ENCODE measurements at regions not wholly inside any gene's neighbourhood (a gene's known extent, or its start where the extent isn't known, plus 50 kb on each side); places are given as distances from the start of the nearest gene placed in this dataset.

GRCh38 chr7:35334506-35334905 is 80.6 kb upstream of the TBX20 start:
- H3K9ac ChIP-seq (ENCODE audit: low read depth in 1 of 3, low read length in 3 of 3), result no peak overlapping the region
- no peaks in the 10 kb centered on the region for H3K9me3 ChIP-seq (ENCODE audit: control insufficient read depth in 3 of 3, low read length in 3 of 3)
- H3K27ac ChIP-seq (ENCODE audit: low read depth, low read length), result no peak overlapping the region
- no peak overlapping the region for H3K4me3 ChIP-seq (ENCODE audit: low read length in 3 of 3)
- no peaks in the 10 kb centered on the region for H3K4me1 ChIP-seq (ENCODE audit: control insufficient read depth in 3 of 3, insufficient read depth in 3 of 3, low read length in 3 of 3)
- H3K27me3 ChIP-seq (ENCODE audit: control insufficient read depth in 3 of 3, insufficient read depth in 3 of 3, low read length in 3 of 3), result no peaks in the 10 kb centered on the region
- no peaks in the 10 kb centered on the region for H3K36me3 ChIP-seq (ENCODE audit: control insufficient read depth in 3 of 3, insufficient read depth in 3 of 3, low read length in 3 of 3)

GRCh38 chr7:35333265-35333664 is 79.4 kb upstream of the TBX20 start:
- Histone ChIP-seq H3K27me3 (ENCODE audit: control insufficient read depth in 3 of 3, insufficient read depth in 3 of 3, low read length in 3 of 3) (no peaks in the 10 kb centered on the region), H3K36me3 (ENCODE audit: control insufficient read depth in 3 of 3, insufficient read depth in 3 of 3, low read length in 3 of 3) (no peaks in the 10 kb centered on the region), H3K9me3 (ENCODE audit: control insufficient read depth in 3 of 3, low read length in 3 of 3) (no peaks in the 10 kb centered on the region), H3K27ac (ENCODE audit: low read depth, low read length) (no peak overlapping the region), H3K4me3 (ENCODE audit: low read length in 3 of 3) (no peak overlapping the region), H3K9ac (ENCODE audit: low read depth in 1 of 3, low read length in 3 of 3) (no peak overlapping the region), H3K4me1 (ENCODE audit: control insufficient read depth in 3 of 3, insufficient read depth in 3 of 3, low read length in 3 of 3) (no peaks in the 10 kb centered on the region)

- H3K4me1 ChIP-seq (ENCODE audit: control insufficient read depth in 3 of 3, insufficient read depth in 3 of 3, low read length in 3 of 3), result no peaks in the 10 kb centered on the region
- no peak overlapping the region for H3K27ac ChIP-seq (ENCODE audit: low read depth, low read length)
These were observed 78.1 kb upstream of the TBX20 start for GRCh38 chr7:35331730-35332678.

GRCh38 chr7:35329026-35329425 is 75.1 kb upstream of the TBX20 start:
- H3K9me3 ChIP-seq (ENCODE audit: control insufficient read depth in 3 of 3, low read length in 3 of 3), result no peaks in the 10 kb centered on the region
- no peaks in the 10 kb centered on the region for H3K27me3 ChIP-seq (ENCODE audit: control insufficient read depth in 3 of 3, insufficient read depth in 3 of 3, low read length in 3 of 3)
- H3K36me3 ChIP-seq (ENCODE audit: control insufficient read depth in 3 of 3, insufficient read depth in 3 of 3, low read length in 3 of 3), result no peaks in the 10 kb centered on the region
- no peak overlapping the region for H3K27ac ChIP-seq (ENCODE audit: low read depth, low read length)
- no peaks in the 10 kb centered on the region for H3K4me1 ChIP-seq (ENCODE audit: control insufficient read depth in 3 of 3, insufficient read depth in 3 of 3, low read length in 3 of 3)
- no peak overlapping the region for H3K9ac ChIP-seq (ENCODE audit: low read depth in 1 of 3, low read length in 3 of 3)
- H3K4me3 ChIP-seq (ENCODE audit: low read length in 3 of 3), result no peak overlapping the region

More at GRCh38 chr7:35331730-35332678, 78.1 kb upstream of the TBX20 start:
- Histone ChIP-seq H3K9me3 (ENCODE audit: control insufficient read depth in 3 of 3, low read length in 3 of 3) (no peaks in the 10 kb centered on the region), H3K27me3 (ENCODE audit: control insufficient read depth in 3 of 3, insufficient read depth in 3 of 3, low read length in 3 of 3) (no peaks in the 10 kb centered on the region), H3K9ac (ENCODE audit: low read depth in 1 of 3, low read length in 3 of 3) (no peak overlapping the region), H3K4me3 (ENCODE audit: low read length in 3 of 3) (no peak overlapping the region), H3K36me3 (ENCODE audit: control insufficient read depth in 3 of 3, insufficient read depth in 3 of 3, low read length in 3 of 3) (no peaks in the 10 kb centered on the region)

- peaks cover 0 to 3% (median 0%) of the 10 kb centered on the region in 3 donors for H3K27me3 ChIP-seq (ENCODE audit: control insufficient read depth in 3 of 3, insufficient read depth in 3 of 3, low read length in 3 of 3)
- H3K36me3 ChIP-seq (ENCODE audit: control insufficient read depth in 3 of 3, insufficient read depth in 3 of 3, low read length in 3 of 3), result no peaks in the 10 kb centered on the region
- no peaks in the 10 kb centered on the region for H3K4me1 ChIP-seq (ENCODE audit: control insufficient read depth in 3 of 3, insufficient read depth in 3 of 3, low read length in 3 of 3)
These were observed 65.7 kb upstream of the TBX20 start for GRCh38 chr7:35319606-35320005.

GRCh38 chr7:35316549-35316948 is 62.6 kb upstream of the TBX20 start:
- no peak overlapping the region for H3K4me3 ChIP-seq (ENCODE audit: low read length in 3 of 3)
- H3K4me1 ChIP-seq (ENCODE audit: control insufficient read depth in 3 of 3, insufficient read depth in 3 of 3, low read length in 3 of 3), result no peaks in the 10 kb centered on the region
- no peaks in the 10 kb centered on the region for H3K36me3 ChIP-seq (ENCODE audit: control insufficient read depth in 3 of 3, insufficient read depth in 3 of 3, low read length in 3 of 3)
- H3K9me3 ChIP-seq (ENCODE audit: control insufficient read depth in 3 of 3, low read length in 3 of 3), result no peaks in the 10 kb centered on the region
- peaks cover 0 to 3% (median 0%) of the 10 kb centered on the region in 3 donors for H3K27me3 ChIP-seq (ENCODE audit: control insufficient read depth in 3 of 3, insufficient read depth in 3 of 3, low read length in 3 of 3)
- no peak overlapping the region for H3K9ac ChIP-seq (ENCODE audit: low read depth in 1 of 3, low read length in 3 of 3)
- H3K27ac ChIP-seq (ENCODE audit: low read depth, low read length), result no peak overlapping the region

More at GRCh38 chr7:35319606-35320005, 65.7 kb upstream of the TBX20 start:
- H3K4me3 ChIP-seq (ENCODE audit: low read length in 3 of 3), result no peak overlapping the region
- H3K27ac ChIP-seq (ENCODE audit: low read depth, low read length), result no peak overlapping the region
- H3K9me3 ChIP-seq (ENCODE audit: control insufficient read depth in 3 of 3, low read length in 3 of 3), result no peaks in the 10 kb centered on the region
- H3K9ac ChIP-seq (ENCODE audit: low read depth in 1 of 3, low read length in 3 of 3), result no peak overlapping the region

- Histone ChIP-seq H3K27ac (ENCODE audit: low read depth, low read length) (no peak overlapping the region), H3K36me3 (ENCODE audit: control insufficient read depth in 3 of 3, insufficient read depth in 3 of 3, low read length in 3 of 3) (no peaks in the 10 kb centered on the region), H3K9me3 (ENCODE audit: control insufficient read depth in 3 of 3, low read length in 3 of 3) (no peaks in the 10 kb centered on the region), H3K4me1 (ENCODE audit: control insufficient read depth in 3 of 3, insufficient read depth in 3 of 3, low read length in 3 of 3) (no peaks in the 10 kb centered on the region), H3K9ac (ENCODE audit: low read depth in 1 of 3, low read length in 3 of 3) (no peak overlapping the region), H3K4me3 (ENCODE audit: low read length in 3 of 3) (no peak overlapping the region), H3K27me3 (ENCODE audit: control insufficient read depth in 3 of 3, insufficient read depth in 3 of 3, low read length in 3 of 3) (peaks cover 0 to 3% (median 0%) of the 10 kb centered on the region in 3 donors)
These were observed 61.6 kb upstream of the TBX20 start for GRCh38 chr7:35315517-35315916.

GRCh38 chr7:35314354-35314753 is 60.5 kb upstream of the TBX20 start:
- H3K9me3 ChIP-seq (ENCODE audit: control insufficient read depth in 3 of 3, low read length in 3 of 3), result no peaks in the 10 kb centered on the region
- H3K27me3 ChIP-seq (ENCODE audit: control insufficient read depth in 3 of 3, insufficient read depth in 3 of 3, low read length in 3 of 3), result no peaks in the 10 kb centered on the region
- no peak overlapping the region for H3K27ac ChIP-seq (ENCODE audit: low read depth, low read length)
- no peaks in the 10 kb centered on the region for H3K4me1 ChIP-seq (ENCODE audit: control insufficient read depth in 3 of 3, insufficient read depth in 3 of 3, low read length in 3 of 3)
- H3K9ac ChIP-seq (ENCODE audit: low read depth in 1 of 3, low read length in 3 of 3), result no peak overlapping the region
- H3K4me3 ChIP-seq (ENCODE audit: low read length in 3 of 3), result no peak overlapping the region
- no peaks in the 10 kb centered on the region for H3K36me3 ChIP-seq (ENCODE audit: control insufficient read depth in 3 of 3, insufficient read depth in 3 of 3, low read length in 3 of 3)

GRCh38 chr7:35313575-35313974 is 59.7 kb upstream of the TBX20 start:
- Histone ChIP-seq H3K9me3 (ENCODE audit: control insufficient read depth in 3 of 3, low read length in 3 of 3) (no peaks in the 10 kb centered on the region), H3K27ac (ENCODE audit: low read depth, low read length) (no peak overlapping the region), H3K27me3 (ENCODE audit: control insufficient read depth in 3 of 3, insufficient read depth in 3 of 3, low read length in 3 of 3) (no peaks in the 10 kb centered on the region), H3K4me3 (ENCODE audit: low read length in 3 of 3) (no peak overlapping the region), H3K9ac (ENCODE audit: low read depth in 1 of 3, low read length in 3 of 3) (no peak overlapping the region), H3K4me1 (ENCODE audit: control insufficient read depth in 3 of 3, insufficient read depth in 3 of 3, low read length in 3 of 3) (no peaks in the 10 kb centered on the region), H3K36me3 (ENCODE audit: control insufficient read depth in 3 of 3, insufficient read depth in 3 of 3, low read length in 3 of 3) (no peaks in the 10 kb centered on the region)

Data from skeletal muscle tissue (tissue), 3 donors.